SK-N-SH (cell line): ENCODE measurements at regions not wholly inside any gene's neighbourhood (a gene's known extent, or its start where the extent isn't known, plus 50 kb on each side); places are given as distances from the start of the nearest gene placed in this dataset.

Experiments
- CTCF ChIA-PET: fragments of 300-600, 350-600 bp; formaldehyde crosslinking; extraction: SDS; loops from one replicate; lab custom pipeline; 2021; lab: Yijun Ruan, JAX
- POLR2A ChIA-PET: fragments of 350-600 bp; sonication (Branson Sonifier 250); formaldehyde crosslinking; extraction: SDS; loops from one replicate; lab custom pipeline; 2020; ENCODE audit warnings: antibody characterized with exemption, inconsistent platforms; lab: Yijun Ruan, JAX
- DNase-seq: peaks from one replicate; pipeline ENCODE4 v3.0.0; 2012
- H2AFZ ChIP-seq: fragments of 200-600 bp; sonication (generic); 2 replicates; pipeline ENCODE4 v1.8.1; 2016; ENCODE audit warnings: antibody characterized with exemption, mild to moderate bottlenecking, low read depth
- H3F3A ChIP-seq: fragments of 200-600 bp; sonication (generic); replicated peaks from 2 replicates; pipeline ENCODE3; 2016; ENCODE audit warnings: antibody characterized with exemption, mild to moderate bottlenecking; ENCODE audit not compliant: insufficient read depth
- H3K27ac ChIP-seq, 2 experiments: fragments of 200-500 bp in 1 of 2; fragments of 200-600 bp in 1 of 2; sonication (Bioruptor generic) in 1 of 2; sonication (generic), shearing (Covaris generic) in 1 of 2; 2 replicates each; pipeline versions ENCODE4 v1.5.1 to v1.6.1; 2014 to 2016; ENCODE audit warnings: low read depth in 2 of 2, inconsistent platforms in 1 of 2, low read length in 1 of 2, mild to moderate bottlenecking in 1 of 2, mixed read lengths in 1 of 2
- H3K27me3 ChIP-seq: fragments of 200-600 bp; sonication (generic), shearing (Covaris generic); 2 replicates; pipeline ENCODE4 v1.6.1; 2016; ENCODE audit warnings: mixed run types; ENCODE audit not compliant: insufficient read depth
- H3K36me3 ChIP-seq, 2 experiments: fragments of 200-500 bp in 1 of 2; fragments of 200-600 bp in 1 of 2; sonication (Bioruptor generic) in 1 of 2; sonication (generic) in 1 of 2; replicated peaks in 1 of 2; 2 replicates each; pipeline versions ENCODE3 to v1.5.1; 2014 to 2016; ENCODE audit warnings: low read length in 1 of 2, mild to moderate bottlenecking in 1 of 2; ENCODE audit not compliant: insufficient read depth in 2 of 2, control insufficient read depth in 1 of 2
- H3K4me1 ChIP-seq, 2 experiments: fragments of 200-500 bp in 1 of 2; fragments of 200-600 bp in 1 of 2; sonication (Bioruptor generic) in 1 of 2; sonication (generic), shearing (Covaris generic) in 1 of 2; 2 replicates each; pipeline versions ENCODE4 v1.5.1 to v1.6.1; 2014 to 2016; ENCODE audit warnings: low read depth in 1 of 2, low read length in 1 of 2, mixed run types in 1 of 2; ENCODE audit not compliant: insufficient read depth in 2 of 2, control insufficient read depth in 1 of 2
- H3K4me2 ChIP-seq: fragments of 200-600 bp; sonication (generic), shearing (Covaris generic); 2 replicates; pipeline ENCODE4 v1.6.1; 2017; ENCODE audit warnings: mixed run types
- H3K4me3 ChIP-seq, 2 experiments: fragments of 200-500 bp in 1 of 2; fragments of 200-600 bp in 1 of 2; sonication (Bioruptor generic) in 1 of 2; sonication (generic), shearing (Covaris generic) in 1 of 2; 2 replicates each; pipeline versions ENCODE4 v1.5.1 to v1.8.1; 2014 to 2016; ENCODE audit warnings: low read depth in 2 of 2, inconsistent platforms in 1 of 2, low read length in 1 of 2, mild to moderate bottlenecking in 1 of 2, mixed read lengths in 1 of 2, moderate library complexity in 1 of 2
- H3K79me2 ChIP-seq: fragments of 200-600 bp; sonication (generic); 2 replicates; pipeline ENCODE4 v1.8.1; 2017; ENCODE audit warnings: mild to moderate bottlenecking; ENCODE audit not compliant: insufficient read depth
- H3K9ac ChIP-seq: fragments of 200-600 bp; sonication (generic); 2 replicates; pipeline ENCODE4 v1.6.1; 2017; ENCODE audit warnings: mixed run types
- H3K9me2 ChIP-seq: fragments of 200-600 bp; sonication (generic); 2 replicates; pipeline ENCODE4 v1.6.1; 2017; ENCODE audit warnings: mixed run types
- H3K9me3 ChIP-seq: fragments of 200-600 bp; sonication (generic); 2 replicates; pipeline ENCODE4 v1.6.1; 2017; ENCODE audit warnings: mixed run types, mild to moderate bottlenecking, moderate library complexity
- H4K20me1 ChIP-seq: fragments of 200-600 bp; sonication (generic); 2 replicates; pipeline ENCODE4 v1.6.1; 2017; ENCODE audit warnings: mild to moderate bottlenecking, mixed run types; ENCODE audit not compliant: insufficient read depth
- CTCF ChIP-seq: fragments of 200-600 bp; sonication (generic); IDR thresholded peaks from 2 replicates; pipeline ENCODE4 v1.6.1; 2017; ENCODE audit warnings: antibody characterized with exemption, mild to moderate bottlenecking, moderate library complexity
- EZH2phosphoT487 ChIP-seq: fragments of 200-600 bp; sonication (generic); IDR thresholded peaks from 2 replicates; pipeline ENCODE4 v1.6.1; 2017; ENCODE audit warnings: low read depth, mixed run types, mild to moderate bottlenecking, antibody characterized with exemption, moderate library complexity, borderline replicate concordance
- JUND ChIP-seq: IDR thresholded peaks from 2 replicates; pipeline ENCODE4 v1.4.0; 2012
- MEF2A ChIP-seq: IDR thresholded peaks from 2 replicates; pipeline ENCODE4 v1.4.0; 2012; ENCODE audit warnings: low read depth, borderline replicate concordance
- NFIC ChIP-seq: IDR thresholded peaks from 2 replicates; pipeline ENCODE4 v1.4.0; 2012; ENCODE audit warnings: borderline replicate concordance
- PBX3 ChIP-seq: IDR thresholded peaks from 2 replicates; pipeline ENCODE4; 2012
- RCOR1 ChIP-seq: fragments of 150-350 bp; IDR thresholded peaks from 2 replicates; pipeline ENCODE4 v1.6.1; 2017; ENCODE audit warnings: antibody characterized with exemption, low read length
- REST ChIP-seq: IDR thresholded peaks from 2 replicates; pipeline ENCODE4 v1.6.1; 2012; ENCODE audit warnings: mild to moderate bottlenecking, low read depth, low read length, moderate library complexity
- RFX5 ChIP-seq: IDR thresholded peaks from 2 replicates; pipeline ENCODE4 v1.6.1; 2012; ENCODE audit warnings: mild to moderate bottlenecking, improper control_type of control experiment, low read length
- RXRA ChIP-seq: IDR thresholded peaks from 2 replicates; pipeline ENCODE4 v1.4.0; 2012; ENCODE audit warnings: low read depth, mild to moderate bottlenecking, borderline replicate concordance
- SIN3A ChIP-seq: IDR thresholded peaks from 2 replicates; pipeline ENCODE4 v1.6.1; 2012; ENCODE audit warnings: low read depth, mild to moderate bottlenecking, low read length, moderate library complexity, borderline replicate concordance
- TCF12 ChIP-seq: IDR thresholded peaks from 2 replicates; pipeline ENCODE4 v1.4.0; 2012
- TEAD4 ChIP-seq: IDR thresholded peaks from 2 replicates; pipeline ENCODE4 v1.4.0; 2012; ENCODE audit warnings: mild to moderate bottlenecking, borderline replicate concordance; ENCODE audit not compliant: insufficient read depth
- YY1 ChIP-seq: IDR thresholded peaks from 2 replicates; pipeline ENCODE4 v1.4.0; 2012; ENCODE audit warnings: low read depth, mild to moderate bottlenecking
- ZBTB33 ChIP-seq: IDR thresholded peaks from 2 replicates; pipeline ENCODE4 v1.4.0; 2012; ENCODE audit warnings: low read depth, borderline replicate concordance
- WGBS: methylation state at CpG from one replicate; pipeline ENCODE4 v1.1.6; 2017; ENCODE audit warnings: low lambda C conversion rate; 5-methylcytosine and 5-hydroxymethylcytosine counted together

- 59% methylated on average over 7 of the region's 7 CpGs for WGBS
- CTCF ChIA-PET, result no interaction called here
- Histone ChIP-seq H3K9me3 (no peaks in the 10 kb centered on the region), H3K36me3 (no peaks in the 10 kb centered on the region), H3K4me1 (peaks cover 0 to 3% of the 10 kb centered on the region in 2 experiments; a peak in 1 of 4 replicates), H4K20me1 (no peaks in the 10 kb centered on the region), H3K27ac (no peak overlapping the region), H3K9me2 (no peaks in the 10 kb centered on the region), H2AFZ (no peak overlapping the region), H3K79me2 (no peaks in the 10 kb centered on the region; the same call in 1 of the 2 replicates), H3K9ac (no peak overlapping the region), H3F3A (no peaks in the 10 kb centered on the region), H3K27me3 (no peaks in the 10 kb centered on the region)
- POLR2A ChIA-PET, result no interaction called here
- no peak for TF ChIP-seq MEF2A
- no peak for TF ChIP-seq JUND
- no peak for TF ChIP-seq CTCF
- TF ChIP-seq TEAD4, result no peak
- TF ChIP-seq ZBTB33, result no peak
- no peak for TF ChIP-seq RCOR1
- no peak for TF ChIP-seq RXRA
- no peak for TF ChIP-seq SIN3A
- TF ChIP-seq, all 33 proteins: peak for 0
- Histone ChIP-seq H3K4me3 (no peak overlapping the region), H3K4me2 (no peak overlapping the region)
- DNase-seq, result no peak
These were observed 1186.3 kb downstream of the EFNB2 start for GRCh38 chr13:105349082-105349723.

DNA sequence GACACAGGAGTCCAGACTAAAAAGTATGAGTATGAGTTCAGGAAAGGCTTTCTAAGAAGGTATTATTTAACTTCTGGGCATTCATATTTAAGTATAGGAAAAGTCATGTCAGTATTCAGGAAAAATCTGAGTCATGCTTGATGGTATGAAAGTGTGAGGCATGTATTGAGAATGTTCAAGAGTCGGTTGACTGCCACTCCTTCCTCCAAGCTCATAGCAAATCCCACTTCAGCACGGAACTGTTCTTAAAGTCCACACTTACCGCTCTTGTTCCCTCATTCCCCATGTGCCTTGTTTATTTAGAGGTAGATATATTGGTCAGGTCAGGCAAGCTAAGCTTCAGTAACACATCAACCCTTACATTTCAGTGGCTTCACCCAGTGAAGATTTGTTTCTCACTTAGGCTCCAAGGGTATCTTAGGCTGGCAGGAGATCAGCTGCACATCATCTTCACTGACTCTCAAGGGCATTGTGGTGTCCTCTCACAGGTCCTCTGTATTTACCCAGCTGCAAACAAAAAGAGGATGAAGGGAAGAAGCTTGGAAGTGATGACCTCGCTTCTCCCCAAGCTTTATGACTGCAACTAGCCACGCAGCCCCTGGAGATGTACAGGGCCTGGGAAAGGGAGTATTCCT is 1189.2 kb downstream of the EFNB2 start:
- Histone ChIP-seq H3K4me1 (peaks cover 0 to 1% of the 10 kb centered on the region in 2 experiments; a peak in 1 of 4 replicates), H3K9ac (no peak overlapping the region), H3K4me3 (no peak overlapping the region), H3K4me2 (no peak overlapping the region), H3K36me3 (no peaks in the 10 kb centered on the region), H3F3A (no peaks in the 10 kb centered on the region), H3K9me2 (no peaks in the 10 kb centered on the region), H3K27me3 (no peaks in the 10 kb centered on the region), H4K20me1 (no peaks in the 10 kb centered on the region), H3K9me3 (no peaks in the 10 kb centered on the region), H3K79me2 (no peaks in the 10 kb centered on the region; the same call in 1 of the 2 replicates), H2AFZ (no peak overlapping the region), H3K27ac (no peak overlapping the region; a peak in 1 of 4 replicates)
- 60% methylated on average over 5 of the region's 5 CpGs for WGBS
- DNase-seq, result no peak
- ChIA-PET CTCF (no interaction called here), POLR2A (no interaction called here)
- no peak for TF ChIP-seq TEAD4
- no peak for TF ChIP-seq REST
- no peak for TF ChIP-seq RXRA
- TF ChIP-seq RFX5, result no peak
- TF ChIP-seq NFIC, result no peak
- no peak for TF ChIP-seq TCF12
- TF ChIP-seq EZH2phosphoT487, result no peak
- TF ChIP-seq SIN3A, result no peak
- TF ChIP-seq YY1, result no peak
- TF ChIP-seq PBX3, result no peak
